ENCODE measurements at regions not wholly inside any gene's neighbourhood (a gene's known extent, or its start where the extent isn't known, plus 50 kb on each side); places are given as distances from the start of the nearest gene placed in this dataset.

DNA sequence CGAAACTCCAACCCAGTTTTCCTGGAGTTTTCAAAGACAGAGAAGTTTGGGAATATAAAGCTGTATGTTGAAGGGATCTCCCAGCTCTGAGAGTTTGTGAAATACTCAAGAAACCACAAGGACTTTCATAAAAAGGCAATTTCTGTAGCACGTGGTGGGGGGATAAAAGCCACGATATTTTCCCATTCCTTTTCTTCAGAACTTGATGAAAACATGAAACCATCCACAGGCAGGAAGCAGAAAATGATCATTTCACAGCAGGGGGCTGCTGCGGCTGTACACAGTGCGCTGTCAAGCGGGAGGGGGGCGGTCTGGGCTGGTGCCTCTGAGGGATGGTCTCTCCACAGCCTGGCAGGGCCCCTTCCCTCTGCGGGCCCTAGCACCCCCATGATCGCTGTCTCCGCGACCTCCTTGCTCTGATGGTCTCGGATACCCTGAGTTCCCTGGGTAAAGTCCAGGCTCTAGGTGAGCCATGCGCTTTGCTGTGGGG is 423.2 kb downstream of the MN1 start:
- FAIRE-seq (no peak), DNase-seq (peak in 2 of 5 donors; percentile 14 to 25)
- Histone ChIP-seq H3K27me3 (ENCODE audit: control insufficient read depth, insufficient read depth, low read length) (no peaks in the 10 kb centered on the region), H3K4me1 (ENCODE audit: control insufficient read depth in 2 of 3, insufficient read depth in 2 of 3, low read depth in 1 of 3, low read length in 3 of 3) (no peaks in the 10 kb centered on the region), H3K36me3 (ENCODE audit: control insufficient read depth in 2 of 3, insufficient read depth in 3 of 3, low read length in 3 of 3) (no peaks in the 10 kb centered on the region), H3K9me3 (ENCODE audit: control insufficient read depth in 2 of 3, insufficient read depth in 1 of 3, low read length in 3 of 3) (no peaks in the 10 kb centered on the region), H3K4me3 (ENCODE audit: low read length in 3 of 3) (no peak overlapping the region), H3K27ac (ENCODE audit: low read depth in 2 of 2, low read length in 2 of 2) (no peak overlapping the region), H3K9ac (ENCODE audit: low read length in 3 of 3) (no peak overlapping the region)
- intact Hi-C loops (cut with DNase I), result no loop called here
- TF ChIP-seq, protein P1, sequence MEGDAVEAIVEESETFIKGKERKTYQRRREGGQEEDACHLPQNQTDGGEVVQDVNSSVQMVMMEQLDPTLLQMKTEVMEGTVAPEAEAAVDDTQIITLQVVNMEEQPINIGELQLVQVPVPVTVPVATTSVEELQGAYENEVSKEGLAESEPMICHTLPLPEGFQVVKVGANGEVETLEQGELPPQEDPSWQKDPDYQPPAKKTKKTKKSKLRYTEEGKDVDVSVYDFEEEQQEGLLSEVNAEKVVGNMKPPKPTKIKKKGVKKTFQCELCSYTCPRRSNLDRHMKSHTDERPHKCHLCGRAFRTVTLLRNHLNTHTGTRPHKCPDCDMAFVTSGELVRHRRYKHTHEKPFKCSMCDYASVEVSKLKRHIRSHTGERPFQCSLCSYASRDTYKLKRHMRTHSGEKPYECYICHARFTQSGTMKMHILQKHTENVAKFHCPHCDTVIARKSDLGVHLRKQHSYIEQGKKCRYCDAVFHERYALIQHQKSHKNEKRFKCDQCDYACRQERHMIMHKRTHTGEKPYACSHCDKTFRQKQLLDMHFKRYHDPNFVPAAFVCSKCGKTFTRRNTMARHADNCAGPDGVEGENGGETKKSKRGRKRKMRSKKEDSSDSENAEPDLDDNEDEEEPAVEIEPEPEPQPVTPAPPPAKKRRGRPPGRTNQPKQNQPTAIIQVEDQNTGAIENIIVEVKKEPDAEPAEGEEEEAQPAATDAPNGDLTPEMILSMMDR (IDR thresholded peaks at IDR 0.05; ENCODE audit: borderline replicate concordance, extremely low read depth, insufficient read depth), result no peak

DNA sequence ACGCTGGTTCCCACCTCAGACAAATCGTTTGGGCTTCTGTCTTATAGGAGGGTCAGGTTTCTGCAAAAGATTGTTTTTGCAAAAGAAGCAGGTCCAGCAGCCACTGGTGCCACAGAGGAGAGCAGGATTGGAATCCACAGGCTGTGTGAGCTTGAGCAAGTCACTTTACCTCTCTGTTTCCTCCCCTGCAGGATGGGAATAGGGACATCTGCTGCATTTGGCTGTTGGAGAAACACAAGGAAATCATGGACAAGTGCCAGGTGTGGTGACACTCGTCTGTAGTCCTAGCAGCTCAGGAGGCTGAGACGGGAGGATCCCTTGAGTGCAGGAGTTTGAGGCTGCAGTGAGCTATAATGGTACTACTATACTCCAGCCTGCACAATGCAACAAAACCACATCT is 422.6 kb downstream of the MN1 start:
- intact Hi-C loops (cut with DNase I), result no loop called here
- Histone ChIP-seq H3K4me1 (ENCODE audit: control insufficient read depth in 2 of 3, insufficient read depth in 2 of 3, low read depth in 1 of 3, low read length in 3 of 3) (no peaks in the 10 kb centered on the region), H3K9me3 (ENCODE audit: control insufficient read depth in 2 of 3, insufficient read depth in 1 of 3, low read length in 3 of 3) (no peaks in the 10 kb centered on the region), H3K27me3 (ENCODE audit: control insufficient read depth, insufficient read depth, low read length) (no peaks in the 10 kb centered on the region), H3K27ac (ENCODE audit: low read depth in 2 of 2, low read length in 2 of 2) (no peak overlapping the region), H3K4me3 (ENCODE audit: low read length in 3 of 3) (no peak overlapping the region), H3K9ac (ENCODE audit: low read length in 3 of 3) (no peak overlapping the region), H3K36me3 (ENCODE audit: control insufficient read depth in 2 of 3, insufficient read depth in 3 of 3, low read length in 3 of 3) (no peaks in the 10 kb centered on the region)
- TF ChIP-seq, protein P1 (IDR thresholded peaks at IDR 0.05; ENCODE audit: borderline replicate concordance, extremely low read depth, insufficient read depth), result no peak
- DNase-seq (no peak), FAIRE-seq (no peak)

DNA sequence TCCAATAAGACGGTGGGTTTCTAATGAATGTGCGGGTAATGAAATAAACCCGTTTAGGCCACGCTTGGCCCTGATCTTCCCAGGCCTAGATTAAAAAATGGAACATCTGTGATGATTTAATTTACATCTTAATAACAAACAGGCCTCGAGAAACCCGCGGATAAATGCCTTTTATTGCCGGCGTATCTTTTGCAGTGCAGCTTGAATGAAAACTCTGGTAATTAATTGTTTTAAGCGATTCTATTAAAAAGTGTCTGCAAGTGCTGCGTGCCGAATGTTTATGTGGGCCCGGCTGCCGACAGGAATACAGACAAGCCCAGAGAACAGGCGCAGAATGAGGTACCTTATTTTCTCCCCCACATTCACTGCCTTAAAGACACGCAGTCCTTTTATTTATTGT is 420.7 kb downstream of the MN1 start:
- H3K4me3 ChIP-seq (ENCODE audit: low read length in 3 of 3), result no peak overlapping the region
- H3K27me3 ChIP-seq (ENCODE audit: control insufficient read depth, insufficient read depth, low read length), result no peaks in the 10 kb centered on the region
- no peaks in the 10 kb centered on the region for H3K9me3 ChIP-seq (ENCODE audit: control insufficient read depth in 2 of 3, insufficient read depth in 1 of 3, low read length in 3 of 3)
- H3K27ac ChIP-seq (ENCODE audit: low read depth in 2 of 2, low read length in 2 of 2), result no peak overlapping the region
- FAIRE-seq, result no peak
- no peak for DNase-seq
- no peaks in the 10 kb centered on the region for H3K4me1 ChIP-seq (ENCODE audit: control insufficient read depth in 2 of 3, insufficient read depth in 2 of 3, low read depth in 1 of 3, low read length in 3 of 3)
- TF ChIP-seq, protein P1 (IDR thresholded peaks at IDR 0.05; ENCODE audit: borderline replicate concordance, extremely low read depth, insufficient read depth), result no peak
- H3K9ac ChIP-seq (ENCODE audit: low read length in 3 of 3), result no peak overlapping the region
- intact Hi-C loops (cut with DNase I), result no loop called here
- no peaks in the 10 kb centered on the region for H3K36me3 ChIP-seq (ENCODE audit: control insufficient read depth in 2 of 3, insufficient read depth in 3 of 3, low read length in 3 of 3)

DNA sequence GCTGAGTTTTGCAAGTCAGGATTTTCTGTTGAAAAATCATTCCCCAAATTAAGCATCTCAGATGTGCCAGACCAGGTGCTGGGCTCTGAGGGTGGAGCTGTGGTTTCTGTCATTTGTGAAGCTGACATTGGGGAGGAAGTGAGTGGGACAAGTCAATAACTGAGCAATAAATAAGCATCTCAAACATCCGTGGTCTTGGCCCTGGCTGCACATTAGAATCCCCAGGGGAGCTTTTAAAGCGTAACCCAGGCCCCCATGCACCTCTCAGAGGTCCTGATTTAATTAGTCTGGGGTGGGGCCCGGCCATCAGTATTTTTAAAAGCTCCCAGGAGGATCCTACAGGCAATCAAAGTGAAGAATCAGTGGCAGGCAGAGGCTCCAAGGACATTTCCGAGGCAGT is 420.0 kb downstream of the MN1 start:
- intact Hi-C loops (cut with DNase I), result no loop called here
- DNase-seq, result no peak
- Histone ChIP-seq H3K4me3 (ENCODE audit: low read length in 3 of 3) (no peak overlapping the region), H3K4me1 (ENCODE audit: control insufficient read depth in 2 of 3, insufficient read depth in 2 of 3, low read depth in 1 of 3, low read length in 3 of 3) (no peaks in the 10 kb centered on the region), H3K9ac (ENCODE audit: low read length in 3 of 3) (no peak overlapping the region), H3K36me3 (ENCODE audit: control insufficient read depth in 2 of 3, insufficient read depth in 3 of 3, low read length in 3 of 3) (no peaks in the 10 kb centered on the region), H3K27ac (ENCODE audit: low read depth in 2 of 2, low read length in 2 of 2) (no peak overlapping the region), H3K27me3 (ENCODE audit: control insufficient read depth, insufficient read depth, low read length) (no peaks in the 10 kb centered on the region), H3K9me3 (ENCODE audit: control insufficient read depth in 2 of 3, insufficient read depth in 1 of 3, low read length in 3 of 3) (no peaks in the 10 kb centered on the region)
- TF ChIP-seq, protein P1 (IDR thresholded peaks at IDR 0.05; ENCODE audit: borderline replicate concordance, extremely low read depth, insufficient read depth), result no peak
- FAIRE-seq, result no peak

All from kidney (tissue), 13 donors.